Prostate gland (tissue), 2 donors: ENCODE measurements at regions not wholly inside any gene's neighbourhood (a gene's known extent, or its start where the extent isn't known, plus 50 kb on each side); places are given as distances from the start of the nearest gene placed in this dataset.

Experiments
- DNase-seq: peaks from one replicate; pipeline ENCODE4 v3.0.0-alpha.2; 2019; ENCODE audit warnings: low spot score
- H3K27ac ChIP-seq, 2 donors: fragments of 200-600 bp; sonication (generic); 2 replicates each; pipeline ENCODE4 v1.5.1; 2017 to 2019
- H3K27me3 ChIP-seq: fragments of 200-600 bp; sonication (generic); replicated peaks from 2 replicates; pipeline ENCODE4 v1.5.1; 2019; ENCODE audit not compliant: insufficient read depth
- H3K36me3 ChIP-seq, 2 donors: fragments of 200-600 bp; sonication (generic); 1 replicate in 1 of 2; 2 replicates in 1 of 2; pipeline versions ENCODE4 v1.5.1 to v1.8.1; 2017 to 2019
- H3K4me1 ChIP-seq: fragments of 200-600 bp; sonication (generic); replicated peaks from 2 replicates; pipeline ENCODE4 v1.5.1; 2019
- H3K4me3 ChIP-seq, 2 donors: fragments of 200-600 bp; sonication (generic); 2 replicates each; pipeline ENCODE4 v1.5.1; 2017 to 2019
- H3K9me3 ChIP-seq: fragments of 200-600 bp; sonication (generic); 2 replicates; pipeline ENCODE4 v1.5.1; 2017
- POLR2A ChIP-seq: fragments of 450-650 bp; IDR thresholded peaks from one replicate; pipeline ENCODE4 v1.6.1; 2016; ENCODE audit warnings: antibody characterized with exemption, mild to moderate bottlenecking
- POLR2AphosphoS5 ChIP-seq: sonication (generic); formaldehyde crosslinking; IDR thresholded peaks from one replicate; pipeline ENCODE4 v1.6.1; 2017; ENCODE audit warnings: antibody characterized with exemption
- WGBS: methylation state at CpG from one replicate; pipeline ENCODE4 v1.1.5; 2018; 5-methylcytosine and 5-hydroxymethylcytosine counted together
- intact Hi-C: fragments of 100-400 bp; cut with DNase I; formaldehyde crosslinking; loops from one replicate; pipeline ENCODE4 v1.14.2; 2022
- TF ChIP-seq, protein P1 (sequence below), 4 experiments: fragments of 200-600 bp in 2 of 4; fragments of 450-650 bp in 2 of 4; sonication (generic) in 2 of 4; IDR thresholded peaks; 1 replicate in 3 of 4; 2 replicates in 1 of 4; pipeline ENCODE4 v1.5.1; 2016 to 2019; ENCODE audit warnings: antibody characterized with exemption in 4 of 4, mild to moderate bottlenecking in 2 of 4, moderate library complexity in 2 of 4

GRCh38 chr3:137205394-137206045 lies 247.7 kb downstream of the IL20RB start:
- no peak for DNase-seq
- intact Hi-C loops: no loop called here
- H3K36me3 ChIP-seq: no peaks in the 10 kb centered on the region
- WGBS: 16% methylated on average over 5 of the region's 5 CpGs
- H3K27me3 ChIP-seq: peaks cover 2% of the 10 kb centered on the region
- no peak for TF ChIP-seq POLR2AphosphoS5
- TF ChIP-seq, protein P1, sequence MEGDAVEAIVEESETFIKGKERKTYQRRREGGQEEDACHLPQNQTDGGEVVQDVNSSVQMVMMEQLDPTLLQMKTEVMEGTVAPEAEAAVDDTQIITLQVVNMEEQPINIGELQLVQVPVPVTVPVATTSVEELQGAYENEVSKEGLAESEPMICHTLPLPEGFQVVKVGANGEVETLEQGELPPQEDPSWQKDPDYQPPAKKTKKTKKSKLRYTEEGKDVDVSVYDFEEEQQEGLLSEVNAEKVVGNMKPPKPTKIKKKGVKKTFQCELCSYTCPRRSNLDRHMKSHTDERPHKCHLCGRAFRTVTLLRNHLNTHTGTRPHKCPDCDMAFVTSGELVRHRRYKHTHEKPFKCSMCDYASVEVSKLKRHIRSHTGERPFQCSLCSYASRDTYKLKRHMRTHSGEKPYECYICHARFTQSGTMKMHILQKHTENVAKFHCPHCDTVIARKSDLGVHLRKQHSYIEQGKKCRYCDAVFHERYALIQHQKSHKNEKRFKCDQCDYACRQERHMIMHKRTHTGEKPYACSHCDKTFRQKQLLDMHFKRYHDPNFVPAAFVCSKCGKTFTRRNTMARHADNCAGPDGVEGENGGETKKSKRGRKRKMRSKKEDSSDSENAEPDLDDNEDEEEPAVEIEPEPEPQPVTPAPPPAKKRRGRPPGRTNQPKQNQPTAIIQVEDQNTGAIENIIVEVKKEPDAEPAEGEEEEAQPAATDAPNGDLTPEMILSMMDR (IDR thresholded peaks at IDR 0.05): no peak
- no peak for TF ChIP-seq POLR2A
- no peak overlapping the region for H3K27ac ChIP-seq
- H3K4me3 ChIP-seq: no peak overlapping the region
- H3K9me3 ChIP-seq: no peaks in the 10 kb centered on the region
- no peaks in the 10 kb centered on the region for H3K4me1 ChIP-seq

GRCh38 chr3:137207616-137208015 lies 249.8 kb downstream of the IL20RB start:
- Histone ChIP-seq H3K9me3 (no peaks in the 10 kb centered on the region), H3K27ac (no peak overlapping the region), H3K27me3 (peaks cover 2% of the 10 kb centered on the region), H3K4me3 (no peak overlapping the region), H3K36me3 (no peaks in the 10 kb centered on the region), H3K4me1 (no peaks in the 10 kb centered on the region)
- intact Hi-C loops: no loop called here
- 96% methylated on average over 1 of the region's 1 CpG for WGBS
- TF ChIP-seq, protein P1 (IDR thresholded peaks at IDR 0.05): no peak
- TF ChIP-seq POLR2AphosphoS5: no peak
- TF ChIP-seq POLR2A: no peak
- DNase-seq: no peak

DNA sequence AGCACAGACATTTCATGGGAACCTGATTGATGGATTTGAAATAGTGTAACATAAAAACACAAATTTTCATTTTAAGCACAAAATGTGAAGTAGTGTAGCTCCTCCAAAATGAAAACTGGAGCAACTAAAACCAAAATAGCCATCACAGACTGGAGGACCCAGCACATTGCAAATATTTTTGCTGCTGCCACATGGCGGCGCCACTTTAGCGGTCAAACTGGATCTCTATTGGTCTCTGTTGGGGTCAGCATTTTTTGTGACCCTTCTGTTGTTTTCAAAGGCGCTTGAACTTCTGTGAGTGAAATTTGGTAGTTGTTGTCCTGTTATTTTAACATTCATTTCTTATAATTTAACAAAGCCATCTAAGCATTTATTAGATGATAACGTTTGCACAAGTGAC lies 259.9 kb downstream of the IL20RB start:
- TF ChIP-seq POLR2A: no peak
- no peak for TF ChIP-seq POLR2AphosphoS5
- TF ChIP-seq, protein P1 (IDR thresholded peaks at IDR 0.05): no peak
- 30% methylated on average over 5 of the region's 5 CpGs for WGBS
- intact Hi-C loops: no loop called here
- H3K36me3 ChIP-seq: no peaks in the 10 kb centered on the region
- DNase-seq: no peak
- no peak overlapping the region for H3K4me3 ChIP-seq
- no peaks in the 10 kb centered on the region for H3K4me1 ChIP-seq
- H3K9me3 ChIP-seq: no peaks in the 10 kb centered on the region
- H3K27ac ChIP-seq: no peak overlapping the region
- no peaks in the 10 kb centered on the region for H3K27me3 ChIP-seq

DNA sequence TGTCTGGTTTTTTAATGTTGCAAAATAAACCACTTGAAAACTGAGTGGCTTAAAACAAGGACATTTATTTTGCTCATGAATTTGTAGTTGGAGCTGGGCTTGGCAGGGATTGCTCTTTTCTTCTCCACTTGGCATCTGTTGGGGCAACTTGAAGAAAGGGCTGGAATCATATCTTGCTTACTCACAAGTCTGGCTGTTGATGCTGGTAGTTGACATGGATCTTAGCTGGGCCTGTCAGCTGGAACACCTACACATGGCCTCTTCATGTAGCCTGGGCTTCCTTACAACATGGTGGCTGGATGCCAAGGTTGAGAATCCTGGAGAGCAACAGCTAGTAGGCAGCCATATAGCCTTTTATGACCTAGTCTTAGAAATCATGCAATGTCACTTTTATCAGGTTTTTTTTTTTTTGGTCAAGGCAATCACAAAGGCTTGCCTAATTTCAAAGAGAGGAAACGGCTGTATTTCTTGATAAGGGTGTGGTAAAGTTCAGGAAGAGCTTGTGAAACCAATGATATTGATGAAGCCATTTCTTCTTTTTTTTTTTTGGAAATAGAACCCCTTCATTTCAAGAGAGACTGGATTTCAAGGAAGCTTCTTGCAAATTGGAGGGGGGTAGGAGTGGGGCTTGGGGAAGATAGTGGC lies 262.1 kb downstream of the IL20RB start:
- no peaks in the 10 kb centered on the region for H3K9me3 ChIP-seq
- intact Hi-C loops: no loop called here
- H3K27ac ChIP-seq: no peak overlapping the region
- H3K4me1 ChIP-seq: no peaks in the 10 kb centered on the region
- no peak overlapping the region for H3K4me3 ChIP-seq
- H3K36me3 ChIP-seq: no peaks in the 10 kb centered on the region
- TF ChIP-seq POLR2AphosphoS5 (no peak), POLR2A (no peak)
- TF ChIP-seq, protein P1 (IDR thresholded peaks at IDR 0.05): no peak
- no peaks in the 10 kb centered on the region for H3K27me3 ChIP-seq
- WGBS: 84% methylated on average over 1 of the region's 1 CpG
- DNase-seq: no peak

- Histone ChIP-seq H3K4me1 (no peaks in the 10 kb centered on the region), H3K27ac (no peak overlapping the region), H3K36me3 (no peaks in the 10 kb centered on the region), H3K27me3 (no peaks in the 10 kb centered on the region), H3K4me3 (no peak overlapping the region), H3K9me3 (no peaks in the 10 kb centered on the region)
- intact Hi-C loops: no loop called here
- TF ChIP-seq POLR2A: no peak
- TF ChIP-seq POLR2AphosphoS5: no peak
- TF ChIP-seq, protein P1 (IDR thresholded peaks at IDR 0.05): no peak
- DNase-seq: no peak
- 52% methylated on average over 2 of the region's 2 CpGs for WGBS
Observed at GRCh38 chr3:137222736-137223225, 265.0 kb downstream of the IL20RB start.
